ENCODE measurements at regions not wholly inside any gene's neighbourhood (a gene's known extent, or its start where the extent isn't known, plus 50 kb on each side); places are given as distances from the start of the nearest gene placed in this dataset.
"Not testable (repeated sequence)": the region's sequence is repeated elsewhere in the genome, so short reads cannot be mapped to it uniquely, and the experiment has no call there.

DNA sequence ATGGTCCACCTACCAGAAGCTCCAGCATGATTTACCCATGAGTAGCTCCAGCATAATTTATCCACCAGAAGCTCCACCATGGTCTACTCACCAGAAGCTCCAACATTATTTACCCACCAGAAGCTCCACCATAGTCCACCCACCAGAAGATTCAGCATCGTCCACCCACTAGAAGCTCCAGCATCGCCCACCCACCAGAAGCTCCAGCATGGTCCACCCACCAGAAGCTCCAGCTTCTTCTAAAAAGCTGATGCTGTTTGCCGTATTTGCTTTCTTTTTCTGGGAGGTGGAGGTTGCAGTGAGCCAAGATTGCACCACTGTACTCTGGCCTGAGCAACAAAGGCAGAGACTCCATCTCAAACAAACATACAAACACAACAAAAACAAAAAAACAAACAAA is 136.2 kb upstream of the TPTE start:
- TF ChIP-seq, protein P1, sequence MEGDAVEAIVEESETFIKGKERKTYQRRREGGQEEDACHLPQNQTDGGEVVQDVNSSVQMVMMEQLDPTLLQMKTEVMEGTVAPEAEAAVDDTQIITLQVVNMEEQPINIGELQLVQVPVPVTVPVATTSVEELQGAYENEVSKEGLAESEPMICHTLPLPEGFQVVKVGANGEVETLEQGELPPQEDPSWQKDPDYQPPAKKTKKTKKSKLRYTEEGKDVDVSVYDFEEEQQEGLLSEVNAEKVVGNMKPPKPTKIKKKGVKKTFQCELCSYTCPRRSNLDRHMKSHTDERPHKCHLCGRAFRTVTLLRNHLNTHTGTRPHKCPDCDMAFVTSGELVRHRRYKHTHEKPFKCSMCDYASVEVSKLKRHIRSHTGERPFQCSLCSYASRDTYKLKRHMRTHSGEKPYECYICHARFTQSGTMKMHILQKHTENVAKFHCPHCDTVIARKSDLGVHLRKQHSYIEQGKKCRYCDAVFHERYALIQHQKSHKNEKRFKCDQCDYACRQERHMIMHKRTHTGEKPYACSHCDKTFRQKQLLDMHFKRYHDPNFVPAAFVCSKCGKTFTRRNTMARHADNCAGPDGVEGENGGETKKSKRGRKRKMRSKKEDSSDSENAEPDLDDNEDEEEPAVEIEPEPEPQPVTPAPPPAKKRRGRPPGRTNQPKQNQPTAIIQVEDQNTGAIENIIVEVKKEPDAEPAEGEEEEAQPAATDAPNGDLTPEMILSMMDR (IDR thresholded peaks at IDR 0.05) = not testable (repeated sequence)
- TF ChIP-seq POLR2A (IDR thresholded peaks at IDR 0.05) = not testable (repeated sequence)
